ENCODE measurements at regions not wholly inside any gene's neighbourhood (a gene's known extent, or its start where the extent isn't known, plus 50 kb on each side); places are given as distances from the start of the nearest gene placed in this dataset.

- ATAC-seq (no peak), DNase-seq (ENCODE audit: low read depth, low spot score) (no peak)
- H3K9me2 ChIP-seq (ENCODE audit: insufficient read depth) = no peaks in the 10 kb centered on the region
- BruUV-seq (replicated peaks) = no TSS peak
- H3K79me2 ChIP-seq (ENCODE audit: insufficient read depth, low read length) = no peaks in the 10 kb centered on the region
- ChIA-PET CTCF (no interaction called here), POLR2A (no interaction called here), RAD21 (ENCODE audit: low non-redundant PET in 1 of 2, low total read pairs in 2 of 2, uncharacterized antibody in 2 of 2, unreplicated experiment in 2 of 2) (no interaction called here)
- TF ChIP-seq SP1 (IDR thresholded peaks at IDR 0.05; ENCODE audit: low read depth) = no peak
- TF ChIP-seq ZFX (IDR thresholded peaks at IDR 0.05) = no peak
- no peak for TF ChIP-seq TCF7L2 (IDR thresholded peaks at IDR 0.05; ENCODE audit: borderline replicate concordance, extremely low read depth, insufficient read depth, insufficient read length)
- no peak for TF ChIP-seq ZNF274 (IDR thresholded peaks at IDR 0.05; ENCODE audit: low read depth, low read length)
- no peak for TF ChIP-seq JUND (IDR thresholded peaks at IDR 0.05)
- no peak for TF ChIP-seq EZH2 (IDR thresholded peaks at IDR 0.05)
- H4K20me1 ChIP-seq (ENCODE audit: insufficient read depth) = no peaks in the 10 kb centered on the region
- 0 out of 2 replicates have a peak overlapping the region, but pooled peaks have one; percentile 19 for H3K4me2 ChIP-seq (ENCODE audit: low read length)
- H3K36me3 ChIP-seq (ENCODE audit: control insufficient read depth in 1 of 2, insufficient read depth in 2 of 2, low read length in 2 of 2) = no peaks in the 10 kb centered on the region
- H2AFZ ChIP-seq (ENCODE audit: low read depth, low read length, poor library complexity, severe bottlenecking) = no peak overlapping the region
- H3K27ac ChIP-seq (ENCODE audit: low read depth, low read length) = no peak overlapping the region
- no peak overlapping the region for H3K9ac ChIP-seq (ENCODE audit: low read length)
- no peaks in the 10 kb centered on the region for H3K27me3 ChIP-seq (ENCODE audit: insufficient read depth, low read length)
- intact Hi-C loops (cut with micrococcal nuclease) = no loop called here
- peaks cover 0 to 4% of the 10 kb centered on the region in 2 experiments; a peak in 2 of 4 replicates for H3K9me3 ChIP-seq (ENCODE audit: control insufficient read depth in 1 of 2, insufficient read depth in 1 of 2, low read depth in 1 of 2, low read length in 2 of 2)
- H3K4me3 ChIP-seq (replicated peaks in 1 of 2; ENCODE audit: low read depth in 1 of 2, low read length in 2 of 2) = no peak overlapping the region
- H3K4me1 ChIP-seq (ENCODE audit: control insufficient read depth in 1 of 2, insufficient read depth in 2 of 2, low read length in 2 of 2) = peaks cover 0 to 7% of the 10 kb centered on the region in 2 experiments; a peak in 1 of 4 replicates
These were observed 1505.8 kb downstream of the TBC1D22A start for GRCh38 chr22:48268293-48268692.

GRCh38 chr22:48267681-48268080 is 1505.2 kb downstream of the TBC1D22A start:
- DNase-seq (ENCODE audit: low read depth, low spot score) (no peak), ATAC-seq (no peak)
- no peak overlapping the region for H2AFZ ChIP-seq (ENCODE audit: low read depth, low read length, poor library complexity, severe bottlenecking)
- H4K20me1 ChIP-seq (ENCODE audit: insufficient read depth) = no peaks in the 10 kb centered on the region
- no peak overlapping the region for H3K4me3 ChIP-seq (replicated peaks in 1 of 2; ENCODE audit: low read depth in 1 of 2, low read length in 2 of 2)
- no peak overlapping the region for H3K9ac ChIP-seq (ENCODE audit: low read length)
- H3K9me2 ChIP-seq (ENCODE audit: insufficient read depth) = no peaks in the 10 kb centered on the region
- ChIA-PET POLR2A (no interaction called here), RAD21 (ENCODE audit: low non-redundant PET in 1 of 2, low total read pairs in 2 of 2, uncharacterized antibody in 2 of 2, unreplicated experiment in 2 of 2) (no interaction called here), CTCF (no interaction called here)
- H3K79me2 ChIP-seq (ENCODE audit: insufficient read depth, low read length) = no peaks in the 10 kb centered on the region
- BruUV-seq (replicated peaks) = no TSS peak
- no peak overlapping the region for H3K4me2 ChIP-seq (ENCODE audit: low read length)
- intact Hi-C loops (cut with micrococcal nuclease) = no loop called here
- no peaks in the 10 kb centered on the region for H3K36me3 ChIP-seq (ENCODE audit: control insufficient read depth in 1 of 2, insufficient read depth in 2 of 2, low read length in 2 of 2)
- TF ChIP-seq, protein P1, sequence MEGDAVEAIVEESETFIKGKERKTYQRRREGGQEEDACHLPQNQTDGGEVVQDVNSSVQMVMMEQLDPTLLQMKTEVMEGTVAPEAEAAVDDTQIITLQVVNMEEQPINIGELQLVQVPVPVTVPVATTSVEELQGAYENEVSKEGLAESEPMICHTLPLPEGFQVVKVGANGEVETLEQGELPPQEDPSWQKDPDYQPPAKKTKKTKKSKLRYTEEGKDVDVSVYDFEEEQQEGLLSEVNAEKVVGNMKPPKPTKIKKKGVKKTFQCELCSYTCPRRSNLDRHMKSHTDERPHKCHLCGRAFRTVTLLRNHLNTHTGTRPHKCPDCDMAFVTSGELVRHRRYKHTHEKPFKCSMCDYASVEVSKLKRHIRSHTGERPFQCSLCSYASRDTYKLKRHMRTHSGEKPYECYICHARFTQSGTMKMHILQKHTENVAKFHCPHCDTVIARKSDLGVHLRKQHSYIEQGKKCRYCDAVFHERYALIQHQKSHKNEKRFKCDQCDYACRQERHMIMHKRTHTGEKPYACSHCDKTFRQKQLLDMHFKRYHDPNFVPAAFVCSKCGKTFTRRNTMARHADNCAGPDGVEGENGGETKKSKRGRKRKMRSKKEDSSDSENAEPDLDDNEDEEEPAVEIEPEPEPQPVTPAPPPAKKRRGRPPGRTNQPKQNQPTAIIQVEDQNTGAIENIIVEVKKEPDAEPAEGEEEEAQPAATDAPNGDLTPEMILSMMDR (IDR thresholded peaks at IDR 0.05 in 2 of 3, conservative IDR thresholded peaks at IDR 0.05 in 1 of 3; ENCODE audit: borderline replicate concordance in 1 of 3, insufficient read depth in 1 of 3, low read depth in 2 of 3, low read length in 2 of 3) = no peak
- no peak for TF ChIP-seq TCF7L2 (IDR thresholded peaks at IDR 0.05; ENCODE audit: borderline replicate concordance, extremely low read depth, insufficient read depth, insufficient read length)
- no peak for TF ChIP-seq EZH2 (IDR thresholded peaks at IDR 0.05)
- TF ChIP-seq ZFX (IDR thresholded peaks at IDR 0.05) = no peak
- no peak for TF ChIP-seq EZH2phosphoT487 (IDR thresholded peaks at IDR 0.05; ENCODE audit: borderline replicate concordance)
- TF ChIP-seq CBX3 (IDR thresholded peaks at IDR 0.05; ENCODE audit: low read depth) = no peak
- TF ChIP-seq FOSL1 (IDR thresholded peaks at IDR 0.05; ENCODE audit: low read depth) = no peak
- TF ChIP-seq EGR1 (IDR thresholded peaks at IDR 0.05; ENCODE audit: low read depth) = no peak
- no peak for TF ChIP-seq POLR2A (IDR thresholded peaks at IDR 0.05; ENCODE audit: borderline replicate concordance, extremely low read depth, insufficient read depth, insufficient read length)
- TF ChIP-seq, protein P2, sequence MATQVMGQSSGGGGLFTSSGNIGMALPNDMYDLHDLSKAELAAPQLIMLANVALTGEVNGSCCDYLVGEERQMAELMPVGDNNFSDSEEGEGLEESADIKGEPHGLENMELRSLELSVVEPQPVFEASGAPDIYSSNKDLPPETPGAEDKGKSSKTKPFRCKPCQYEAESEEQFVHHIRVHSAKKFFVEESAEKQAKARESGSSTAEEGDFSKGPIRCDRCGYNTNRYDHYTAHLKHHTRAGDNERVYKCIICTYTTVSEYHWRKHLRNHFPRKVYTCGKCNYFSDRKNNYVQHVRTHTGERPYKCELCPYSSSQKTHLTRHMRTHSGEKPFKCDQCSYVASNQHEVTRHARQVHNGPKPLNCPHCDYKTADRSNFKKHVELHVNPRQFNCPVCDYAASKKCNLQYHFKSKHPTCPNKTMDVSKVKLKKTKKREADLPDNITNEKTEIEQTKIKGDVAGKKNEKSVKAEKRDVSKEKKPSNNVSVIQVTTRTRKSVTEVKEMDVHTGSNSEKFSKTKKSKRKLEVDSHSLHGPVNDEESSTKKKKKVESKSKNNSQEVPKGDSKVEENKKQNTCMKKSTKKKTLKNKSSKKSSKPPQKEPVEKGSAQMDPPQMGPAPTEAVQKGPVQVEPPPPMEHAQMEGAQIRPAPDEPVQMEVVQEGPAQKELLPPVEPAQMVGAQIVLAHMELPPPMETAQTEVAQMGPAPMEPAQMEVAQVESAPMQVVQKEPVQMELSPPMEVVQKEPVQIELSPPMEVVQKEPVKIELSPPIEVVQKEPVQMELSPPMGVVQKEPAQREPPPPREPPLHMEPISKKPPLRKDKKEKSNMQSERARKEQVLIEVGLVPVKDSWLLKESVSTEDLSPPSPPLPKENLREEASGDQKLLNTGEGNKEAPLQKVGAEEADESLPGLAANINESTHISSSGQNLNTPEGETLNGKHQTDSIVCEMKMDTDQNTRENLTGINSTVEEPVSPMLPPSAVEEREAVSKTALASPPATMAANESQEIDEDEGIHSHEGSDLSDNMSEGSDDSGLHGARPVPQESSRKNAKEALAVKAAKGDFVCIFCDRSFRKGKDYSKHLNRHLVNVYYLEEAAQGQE (IDR thresholded peaks at IDR 0.05; ENCODE audit: low read depth) = no peak
- TF ChIP-seq ZNF274 (IDR thresholded peaks at IDR 0.05; ENCODE audit: low read depth, low read length) = no peak
- TF ChIP-seq POLR2AphosphoS5 (IDR thresholded peaks at IDR 0.05; ENCODE audit: low read depth, low read length) = no peak
- H3K27ac ChIP-seq (ENCODE audit: low read depth, low read length) = no peak overlapping the region
- H3K27me3 ChIP-seq (ENCODE audit: insufficient read depth, low read length) = no peaks in the 10 kb centered on the region
- H3K4me1 ChIP-seq (ENCODE audit: control insufficient read depth in 1 of 2, insufficient read depth in 2 of 2, low read length in 2 of 2) = peaks cover 0 to 7% of the 10 kb centered on the region in 2 experiments; a peak in 1 of 4 replicates
- peaks cover 0 to 4% of the 10 kb centered on the region in 2 experiments; a peak in 2 of 4 replicates for H3K9me3 ChIP-seq (ENCODE audit: control insufficient read depth in 1 of 2, insufficient read depth in 1 of 2, low read depth in 1 of 2, low read length in 2 of 2)
